GM19025 (cell line): ENCODE measurements at regions not wholly inside any gene's neighbourhood (a gene's known extent, or its start where the extent isn't known, plus 50 kb on each side); places are given as distances from the start of the nearest gene placed in this dataset.
"Not testable (repeated sequence)": the region's sequence is repeated elsewhere in the genome, so short reads cannot be mapped to it uniquely, and the experiment has no call there.

Source experiments
- ATAC-seq: cut with Tn5 transposase; IDR thresholded peaks from one replicate; pipeline ENCODE4 v1.9.1; 2021; ENCODE audit warnings: mild to moderate bottlenecking, low read depth, moderate library complexity; ENCODE audit not compliant: unreplicated experiment

DNA sequence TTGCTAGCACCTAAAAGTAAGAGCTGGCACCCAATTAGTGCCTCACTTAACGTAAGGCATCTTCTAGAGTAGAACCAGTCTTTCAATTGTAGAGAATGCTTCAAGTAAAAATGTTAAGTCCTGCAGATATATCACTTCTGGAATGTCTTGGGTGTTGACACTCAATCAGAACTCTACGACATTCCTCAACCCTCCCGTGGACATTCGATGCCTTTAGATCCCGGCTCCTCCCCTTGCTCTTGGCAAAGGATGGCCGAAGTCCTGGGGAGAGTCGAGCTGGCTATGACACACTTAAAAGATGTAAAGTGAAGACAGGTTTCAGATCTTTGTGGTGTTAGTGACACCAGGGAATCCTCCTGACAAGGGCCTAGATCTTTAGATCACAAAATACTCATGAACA lies 87.5 kb upstream of the ERCC6L2 start:
- ATAC-seq, result no peak

DNA sequence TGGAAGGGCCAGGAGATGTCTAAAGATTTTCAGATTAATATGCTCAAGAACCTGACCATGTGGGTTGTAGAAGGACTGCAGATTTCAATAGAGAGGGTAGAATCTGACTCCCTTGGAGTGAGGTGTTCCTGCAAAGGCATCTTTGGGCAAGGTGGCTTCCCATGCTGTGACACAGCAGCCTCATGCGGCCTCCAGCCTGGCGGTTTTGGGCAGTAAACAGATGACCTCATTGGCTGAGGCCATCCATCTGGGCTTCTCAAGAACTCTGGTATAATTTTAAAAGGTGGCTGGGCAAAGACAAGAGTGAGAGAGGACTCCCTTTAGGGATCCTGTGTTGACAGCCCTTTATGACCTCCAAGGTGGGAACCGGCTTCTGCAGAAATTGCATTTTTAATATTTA lies 90.3 kb upstream of the ERCC6L2 start:
- no peak for ATAC-seq

- no peak for ATAC-seq
Measured at GRCh38 chr9:95784318-95784717, 91.2 kb upstream of the ERCC6L2 start.

DNA sequence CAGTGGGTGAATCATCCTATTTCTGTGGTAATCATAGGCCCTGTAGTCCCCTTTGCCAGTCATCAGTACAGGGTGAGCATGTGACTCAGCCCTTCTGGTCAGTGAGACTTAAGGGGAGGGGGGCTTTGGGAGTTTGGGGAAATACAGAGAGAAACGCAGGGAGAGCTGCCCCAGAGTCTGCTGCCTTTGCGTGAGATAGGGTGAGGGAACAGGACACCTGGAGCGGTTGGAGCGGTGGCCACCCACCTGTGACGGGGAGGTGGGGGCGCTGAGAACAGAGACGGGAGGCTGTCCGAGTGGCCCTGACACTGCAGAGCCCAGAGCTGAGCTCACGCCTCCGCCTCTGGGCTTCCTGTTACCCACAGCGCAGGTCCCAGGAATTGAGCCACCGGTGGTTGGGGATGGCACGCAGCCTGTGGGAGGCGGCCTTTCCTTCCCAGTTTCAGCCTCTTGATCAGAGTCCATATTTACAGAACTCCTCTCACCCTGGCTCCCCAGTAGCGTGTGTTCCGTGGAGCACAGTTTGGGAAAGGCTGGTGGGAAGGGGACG lies 92.0 kb upstream of the ERCC6L2 start:
- ATAC-seq, result no peak

- ATAC-seq, result no peak
Measured at GRCh38 chr9:95780751-95781150, 94.7 kb upstream of the ERCC6L2 start.

- ATAC-seq, result no peak
Measured at GRCh38 chr9:95780121-95780520, 95.4 kb upstream of the ERCC6L2 start.

DNA sequence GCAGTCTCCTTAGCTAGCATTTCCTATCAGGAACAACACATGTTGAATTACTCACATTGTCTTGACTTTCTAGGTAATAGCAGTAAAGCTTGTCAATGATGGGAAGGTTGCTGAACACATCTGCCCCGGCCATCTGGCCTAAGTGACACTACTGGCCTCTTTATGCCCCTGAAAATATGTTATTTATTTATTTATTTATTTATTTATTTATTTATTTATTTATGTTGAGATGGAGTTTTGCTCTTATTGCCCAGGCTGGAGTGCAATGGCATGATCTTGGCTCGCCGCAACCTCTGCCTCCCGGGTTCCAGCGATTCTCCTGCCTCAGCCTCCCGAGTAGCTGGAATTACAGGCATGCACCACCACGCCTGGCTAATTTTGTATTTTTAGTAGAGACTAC lies 95.9 kb upstream of the ERCC6L2 start:
- not testable (repeated sequence) for ATAC-seq

DNA sequence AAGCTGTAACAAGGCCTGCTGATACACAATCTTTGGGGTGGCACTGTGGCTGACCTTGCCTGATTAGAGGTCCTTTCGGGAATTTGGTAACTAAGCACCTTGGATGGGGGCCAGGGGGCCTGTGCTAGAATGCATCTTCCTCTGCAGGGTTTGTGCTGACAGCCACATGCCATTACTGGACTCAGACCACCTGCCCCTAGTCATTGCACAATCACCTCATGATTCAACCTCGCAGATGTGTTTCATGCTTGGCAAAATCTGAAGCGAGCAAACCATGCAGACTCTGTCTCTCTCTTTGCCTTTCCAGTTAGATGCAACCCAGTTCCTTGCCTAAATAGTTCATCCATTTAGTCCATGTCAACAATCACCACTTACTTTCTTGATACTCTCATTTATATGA lies 96.5 kb upstream of the ERCC6L2 start:
- ATAC-seq, result no peak

DNA sequence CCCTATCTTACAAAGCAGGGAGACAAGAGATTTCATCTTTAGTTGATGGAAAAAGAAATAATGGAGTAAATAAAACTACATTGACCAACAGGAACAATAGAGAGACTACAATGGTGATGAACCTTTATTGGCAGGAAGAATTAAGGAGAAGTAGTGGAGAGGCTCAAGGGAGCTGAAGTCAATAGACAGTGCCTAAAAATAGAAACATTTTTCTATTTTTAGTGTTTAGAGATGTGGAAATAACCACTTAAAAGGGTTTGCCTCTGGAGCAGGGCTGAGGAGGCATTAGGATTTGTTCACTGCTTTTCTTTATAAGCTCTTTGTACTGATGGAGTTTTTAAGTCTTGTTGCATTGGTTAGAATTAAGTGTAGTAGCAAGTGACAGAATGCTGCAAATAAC lies 98.4 kb upstream of the ERCC6L2 start:
- no peak for ATAC-seq

DNA sequence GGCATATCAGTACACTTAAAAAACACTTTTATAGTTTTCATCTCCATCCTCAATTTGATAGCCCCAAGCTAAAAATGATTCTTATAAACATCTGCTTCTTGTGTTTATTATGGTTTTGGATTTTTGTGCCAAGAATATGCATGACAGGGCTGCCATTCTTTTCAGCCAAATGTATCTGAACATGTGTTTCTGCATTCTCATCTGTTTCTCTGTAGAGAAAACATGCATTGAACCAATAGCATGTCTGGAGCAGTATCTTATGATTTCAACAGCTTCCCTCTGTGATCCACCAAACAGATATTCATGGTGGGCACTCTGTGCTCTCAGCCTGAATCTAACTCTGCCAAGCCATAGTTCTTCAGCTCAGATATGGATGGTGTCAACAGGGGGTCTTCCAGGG lies 99.3 kb upstream of the ERCC6L2 start:
- ATAC-seq, result no peak

DNA sequence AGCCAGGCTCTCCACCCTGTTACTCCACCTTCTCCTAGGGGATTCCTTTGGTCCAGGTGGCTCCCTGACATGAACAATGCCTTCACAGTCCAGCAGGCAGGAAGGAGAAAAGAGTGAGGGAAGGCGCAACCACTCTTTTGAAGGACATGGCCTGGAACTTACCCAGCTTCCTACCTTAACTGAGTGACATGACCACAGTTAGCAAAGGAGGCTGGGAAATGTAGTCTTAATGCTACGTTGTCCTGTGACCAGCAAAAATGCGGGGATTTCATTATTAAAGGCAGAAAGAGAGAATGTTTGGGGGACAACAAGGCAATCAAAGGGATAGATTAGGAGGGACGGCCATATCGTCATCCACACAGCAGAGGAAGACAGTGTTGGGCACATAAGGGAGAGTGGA lies 100.3 kb upstream of the ERCC6L2 start:
- no peak for ATAC-seq

DNA sequence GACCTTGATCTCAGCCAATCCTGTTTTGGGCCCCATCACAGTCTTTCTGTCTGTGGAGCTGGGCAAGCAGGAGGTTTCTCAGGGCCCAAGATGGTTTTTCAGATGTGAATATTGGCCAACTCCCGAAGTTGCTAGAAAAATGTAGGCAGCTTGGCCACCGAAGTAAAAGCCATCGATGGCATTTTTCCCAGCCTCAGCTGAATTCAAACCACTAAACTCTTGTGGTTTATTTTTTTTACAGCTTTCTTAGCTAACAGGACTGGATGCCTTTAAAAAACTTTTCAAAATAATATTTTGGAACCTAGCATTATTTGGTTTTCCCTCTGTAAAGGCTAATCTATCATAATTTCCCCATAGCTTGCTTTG lies 102.5 kb upstream of the ERCC6L2 start:
- ATAC-seq, result no peak

- ATAC-seq, result no peak
Measured at GRCh38 chr9:95772320-95773052, 103.0 kb upstream of the ERCC6L2 start.

DNA sequence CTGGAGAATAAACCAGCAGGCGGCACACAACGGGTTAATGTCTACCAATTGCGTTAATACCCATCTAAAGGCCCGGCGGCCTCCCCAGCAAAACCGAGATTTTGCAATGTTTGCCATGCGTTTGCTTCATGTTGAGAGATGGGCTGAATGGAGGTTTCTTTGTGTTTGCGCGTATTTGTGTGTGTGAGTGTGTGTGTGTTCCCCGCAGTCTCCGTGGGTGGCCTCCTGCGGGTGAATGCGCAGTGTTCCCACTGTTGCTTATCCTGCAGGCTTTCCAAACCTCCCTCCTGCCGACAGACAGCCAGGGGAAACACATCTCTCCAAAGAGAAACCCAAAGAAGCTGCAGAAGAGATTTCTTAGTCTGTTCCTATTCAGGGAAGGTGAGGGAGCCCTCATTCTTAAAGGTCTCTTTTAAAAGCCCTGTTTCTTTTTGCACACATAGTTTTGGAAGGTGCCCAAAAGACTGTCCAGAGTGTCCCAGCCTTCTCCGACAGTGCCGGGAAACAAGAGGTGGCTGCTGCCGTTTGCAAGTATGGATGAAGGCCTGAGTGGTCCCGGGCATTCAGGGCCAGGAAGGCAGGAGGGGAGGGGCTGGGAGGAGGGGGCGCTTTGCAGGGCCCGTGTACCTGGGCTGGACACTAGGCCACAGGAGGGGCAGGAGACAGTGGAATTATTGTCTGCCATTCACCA lies 103.8 kb upstream of the ERCC6L2 start:
- no peak for ATAC-seq

DNA sequence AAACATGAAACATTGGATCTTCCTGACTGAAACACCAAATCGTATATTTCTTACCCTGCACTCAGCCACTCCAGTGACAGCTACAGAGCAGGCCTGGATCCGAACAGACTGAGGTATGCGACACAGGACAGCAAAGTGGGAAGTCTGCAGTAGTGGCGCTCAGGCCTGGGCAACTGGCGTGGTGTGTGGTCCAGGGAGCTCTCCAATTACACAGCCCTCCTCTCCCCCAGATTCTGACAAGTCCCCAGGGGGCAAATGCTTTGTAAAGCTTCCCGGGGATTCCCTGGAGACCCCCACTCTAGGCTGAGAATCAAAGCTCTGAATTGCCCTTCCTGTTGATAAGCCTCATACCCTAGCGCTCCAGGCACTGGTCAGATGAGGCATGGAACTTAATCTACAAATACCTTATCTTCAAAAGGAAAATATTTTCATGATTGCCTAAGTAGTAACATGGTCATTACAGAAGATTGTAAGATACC lies 104.8 kb upstream of the ERCC6L2 start:
- no peak for ATAC-seq

- no peak for ATAC-seq
Measured at GRCh38 chr9:95769909-95770433, 105.5 kb upstream of the ERCC6L2 start.

DNA sequence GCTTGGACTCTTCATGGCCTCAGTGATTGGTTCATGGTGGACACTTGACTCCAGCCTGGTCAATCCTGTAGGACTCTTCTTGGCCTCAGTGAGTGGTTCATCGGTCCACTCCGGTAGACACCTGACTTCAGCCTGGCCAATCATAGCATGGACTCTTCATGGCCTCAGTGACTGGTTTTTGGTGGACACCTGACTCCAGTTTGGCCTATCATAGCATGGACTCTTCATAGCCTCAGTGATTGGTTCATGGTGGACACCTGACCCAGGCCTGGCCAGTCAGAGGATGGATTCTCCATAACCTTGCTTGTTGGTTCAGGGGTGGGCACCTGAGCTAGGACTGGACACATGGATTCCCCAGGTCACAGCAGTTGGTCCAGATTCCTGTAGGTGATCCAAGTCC lies 106.0 kb upstream of the ERCC6L2 start:
- no peak for ATAC-seq

DNA sequence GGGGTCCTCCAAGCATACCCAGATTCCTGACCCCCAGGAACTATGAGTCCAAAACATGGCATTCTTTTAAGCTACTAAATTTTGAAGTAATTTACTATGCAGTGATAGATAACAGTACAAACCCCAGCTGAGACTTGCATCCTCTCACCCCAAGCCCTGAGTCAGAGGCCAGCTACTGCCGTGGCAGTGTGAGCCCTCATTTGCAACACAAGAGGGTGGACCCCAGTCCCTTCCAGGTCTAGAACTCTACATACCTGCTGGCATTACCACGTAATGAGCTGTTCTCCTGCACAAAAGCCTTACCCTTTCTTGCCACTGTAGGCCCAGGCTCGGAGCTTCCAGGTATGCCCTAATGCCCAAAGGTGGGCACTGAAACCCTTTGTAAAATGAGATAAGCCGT lies 108.6 kb upstream of the ERCC6L2 start:
- ATAC-seq, result no peak

DNA sequence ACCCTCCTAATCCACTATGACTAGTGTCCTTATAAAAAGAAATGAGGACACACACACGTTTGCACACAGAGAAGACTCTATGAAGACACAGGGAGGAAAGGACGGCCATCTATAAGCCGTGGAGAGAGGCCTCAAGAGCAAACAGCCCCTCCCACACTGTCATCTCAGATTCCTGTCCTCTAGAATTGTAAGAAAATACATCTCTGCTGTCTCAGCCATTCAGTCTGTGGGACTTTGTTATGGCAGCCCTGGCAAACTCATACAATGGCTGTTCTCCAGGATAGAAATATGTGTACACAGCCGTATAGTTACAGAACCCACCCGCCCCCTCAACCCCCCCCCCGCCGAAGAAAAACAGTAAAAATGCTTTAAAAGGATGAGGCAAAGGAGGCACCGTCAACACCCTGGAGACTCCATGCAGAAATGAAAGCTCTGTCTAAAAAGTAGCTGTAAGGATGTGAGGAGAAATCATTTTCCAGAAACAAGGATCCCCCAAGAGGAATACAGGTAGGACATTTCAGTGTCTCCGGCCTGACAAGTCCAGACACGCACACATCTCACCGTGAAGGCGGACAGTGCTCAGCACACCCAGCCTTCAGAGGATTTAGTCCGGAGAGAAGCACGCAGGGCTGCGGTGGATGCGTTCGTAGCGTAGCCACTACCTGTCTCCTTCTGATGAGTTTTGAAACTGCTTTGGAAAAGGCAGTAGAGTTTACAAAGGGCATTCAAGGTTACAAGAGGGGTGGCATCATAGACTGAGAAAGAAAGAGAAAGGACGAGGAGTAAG lies 110.8 kb upstream of the ERCC6L2 start:
- ATAC-seq, result no peak

DNA sequence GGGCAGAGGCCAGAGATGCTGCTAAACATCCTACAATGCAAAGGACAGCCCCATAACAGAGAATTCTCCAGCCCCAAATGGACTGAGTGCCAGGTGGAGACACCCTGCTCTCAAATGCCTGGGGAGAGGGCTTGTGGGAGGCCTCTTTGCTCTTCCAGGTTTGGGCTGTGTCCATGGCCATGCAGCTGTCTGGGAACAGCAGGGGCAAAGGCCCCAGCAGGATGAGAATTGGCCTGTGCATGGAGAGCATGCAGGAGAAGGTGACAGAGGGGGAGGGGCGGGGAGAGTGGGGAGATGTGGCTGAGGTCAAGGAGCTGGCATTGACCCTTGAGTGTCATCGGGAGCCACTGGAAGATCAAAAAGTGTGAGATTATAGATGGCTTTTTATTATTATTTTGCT lies 111.5 kb upstream of the ERCC6L2 start:
- no peak for ATAC-seq

DNA sequence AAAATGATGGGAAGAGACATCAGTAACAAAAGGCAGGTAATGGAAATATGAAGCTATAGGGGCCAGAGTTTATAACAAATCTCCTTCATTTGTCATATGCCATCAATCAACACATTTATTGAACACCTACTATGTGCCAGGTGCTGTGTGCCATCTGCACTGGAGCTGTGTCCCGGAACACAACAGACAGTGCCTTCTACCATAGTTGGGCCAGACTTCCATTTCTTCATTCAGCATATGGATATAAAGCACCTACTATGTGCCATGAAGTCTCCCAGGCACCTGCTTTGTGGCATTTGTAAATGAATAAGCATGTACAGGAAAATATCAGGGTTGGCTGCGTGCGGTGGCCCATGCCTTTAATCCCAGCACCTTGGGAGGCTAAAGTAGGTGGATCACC lies 112.5 kb upstream of the ERCC6L2 start:
- no peak for ATAC-seq
